ENCODE measurements at regions not wholly inside any gene's neighbourhood (a gene's known extent, or its start where the extent isn't known, plus 50 kb on each side); places are given as distances from the start of the nearest gene placed in this dataset.

DNA sequence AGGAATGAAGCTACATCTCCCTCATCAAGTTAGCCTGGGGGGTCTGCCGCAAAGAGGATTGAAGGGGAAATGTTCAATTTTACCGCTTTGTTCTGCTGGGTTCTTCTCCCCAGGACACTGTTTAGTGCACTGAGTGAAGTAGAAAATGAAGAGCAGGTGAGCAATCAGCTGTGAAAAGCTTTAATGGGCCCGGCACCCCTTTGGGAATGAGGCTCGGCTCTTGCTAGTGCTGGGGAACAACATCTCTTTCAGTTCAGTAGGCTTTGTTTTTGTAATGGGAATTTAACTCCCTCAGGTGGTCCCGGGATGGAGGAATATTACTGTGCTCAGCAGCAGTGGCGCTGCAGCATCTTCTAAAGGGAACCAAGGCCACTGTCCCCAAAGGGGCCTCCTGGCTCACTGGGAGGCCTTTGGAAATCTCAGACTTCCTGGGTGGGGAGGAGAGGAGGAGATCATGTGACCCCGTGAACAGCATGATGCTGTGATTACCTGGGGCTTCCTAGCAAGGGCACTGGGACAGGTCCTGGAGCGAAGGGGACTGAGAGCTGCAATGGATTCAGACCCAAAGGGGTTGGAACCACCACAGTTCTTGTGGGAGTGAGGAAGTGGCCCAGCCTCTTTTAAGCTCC, 85.2 kb upstream of the MAX start:
- DNase-seq = no peak

DNA sequence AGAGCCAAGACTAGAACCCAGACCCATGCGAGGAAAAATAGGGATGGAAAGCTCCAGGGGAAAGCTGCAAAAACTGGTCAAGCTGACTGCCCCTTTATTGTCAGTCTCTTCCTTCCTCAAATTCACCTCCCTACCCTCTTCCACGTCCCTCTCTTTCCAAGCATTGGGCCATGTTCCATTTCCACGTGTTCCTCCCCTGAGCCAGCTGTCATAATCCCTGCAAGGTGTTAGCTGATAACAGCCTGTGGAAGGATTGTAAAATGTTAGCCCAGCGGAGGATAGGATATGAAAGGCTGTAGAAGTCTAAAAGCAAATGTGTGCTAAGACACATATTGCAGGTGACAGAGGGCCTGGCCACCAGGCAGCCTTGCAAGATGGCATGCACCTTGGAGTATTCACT, 88.0 kb upstream of the MAX start:
- DNase-seq = no peak

- no peak for DNase-seq
These were observed 89.4 kb upstream of the MAX start for GRCh38 chr14:65191716-65192115.

DNA sequence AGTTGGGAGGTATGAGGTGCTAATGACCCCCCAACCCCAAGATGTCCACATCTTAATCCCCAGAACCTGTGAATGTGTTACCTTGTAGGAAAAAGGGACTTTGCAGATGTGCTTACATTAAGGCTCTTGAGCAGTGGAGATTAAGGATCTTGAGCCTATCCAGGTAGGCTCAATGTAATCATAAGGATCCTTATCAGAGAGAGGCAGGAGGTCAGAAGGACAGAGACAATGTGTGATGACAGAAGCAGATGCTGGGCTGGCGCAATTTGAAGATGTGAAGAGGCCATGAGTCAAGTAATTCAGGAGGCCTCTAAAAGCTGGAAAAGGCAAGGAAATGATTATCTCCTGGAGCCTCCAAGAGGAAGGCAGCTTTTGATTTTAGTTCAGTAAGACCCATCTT, 90.4 kb upstream of the MAX start:
- no peak for DNase-seq

GRCh38 chr14:65193916-65194590, 91.7 kb upstream of the MAX start:
- DNase-seq = no peak

GRCh38 chr14:65195042-65195719, 92.9 kb upstream of the MAX start:
- no peak for DNase-seq

GRCh38 chr14:65198346-65198745, 96.0 kb upstream of the MAX start:
- DNase-seq = no peak

GRCh38 chr14:65200454-65200853, 98.1 kb upstream of the MAX start:
- DNase-seq = no peak

DNA sequence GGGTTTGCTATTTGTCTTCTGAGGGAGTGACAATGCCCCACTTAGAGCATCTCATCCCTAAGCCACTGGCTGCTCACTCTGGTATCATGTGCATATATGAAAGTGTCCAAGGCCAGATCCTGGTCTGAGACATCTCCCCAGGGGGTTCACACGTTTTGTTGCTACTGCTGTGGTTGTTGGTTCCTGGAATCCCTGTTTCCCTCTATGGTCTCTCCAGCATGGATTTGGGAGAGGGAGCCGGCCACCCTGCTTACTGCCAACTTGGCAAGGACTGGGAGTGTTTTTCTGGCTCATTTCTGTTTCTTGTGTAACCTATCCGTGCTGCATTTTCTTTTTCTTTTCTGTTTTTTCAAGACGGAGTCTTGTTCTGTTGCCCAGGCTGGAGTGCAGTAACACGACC, 101.3 kb upstream of the MAX start:
- no peak for DNase-seq

GRCh38 chr14:65204056-65204455, 101.7 kb upstream of the MAX start:
- DNase-seq = no peak

DNA sequence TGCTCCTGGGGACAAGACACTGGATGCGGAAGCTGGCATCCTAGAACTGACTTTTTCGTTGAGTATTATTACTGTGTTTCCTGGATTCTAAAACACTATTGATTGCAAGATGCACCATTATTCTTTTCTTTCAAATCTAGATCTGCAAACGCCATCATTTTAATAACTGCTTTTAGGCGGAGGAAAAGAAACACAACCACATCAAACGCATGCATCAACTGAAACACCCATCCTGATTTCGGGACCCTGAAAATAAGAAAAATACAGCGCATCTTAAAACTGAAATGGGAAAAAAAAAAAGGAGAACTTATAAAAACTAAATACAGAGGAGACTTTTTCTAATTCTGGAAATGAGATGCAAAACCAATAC, 103.7 kb upstream of the MAX start:
- DNase-seq = no peak

DNA sequence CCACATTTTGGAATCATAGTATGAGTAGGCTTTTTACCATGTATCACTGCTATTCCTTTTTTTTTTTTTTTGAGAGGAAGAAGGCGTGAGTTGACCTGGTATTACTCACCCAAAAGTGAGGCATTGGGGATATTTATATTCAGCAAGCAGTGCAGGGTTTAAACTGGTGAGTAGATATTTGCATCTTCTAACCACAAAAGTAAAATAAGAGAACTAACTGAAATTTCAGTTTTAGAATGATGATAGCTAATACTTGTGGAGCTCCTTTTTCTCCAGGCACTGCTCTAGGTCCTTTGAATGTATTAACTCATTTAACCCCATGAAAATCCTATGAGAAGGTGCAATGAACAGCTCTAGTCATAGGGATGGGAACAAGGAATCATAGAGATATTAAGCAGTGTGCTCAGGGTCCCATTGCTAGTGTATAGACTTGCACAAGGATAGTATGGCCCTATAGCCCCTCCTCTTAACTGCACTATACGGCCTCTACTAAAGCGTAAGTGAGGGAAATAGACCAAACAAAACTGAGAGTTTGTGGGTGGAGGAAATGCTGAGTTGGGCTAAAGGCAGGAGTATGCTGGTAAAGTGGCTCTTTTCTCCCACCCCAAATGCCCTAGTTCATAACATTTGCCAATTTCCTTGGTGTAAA, 104.3 kb upstream of the MAX start:
- no peak for DNase-seq

- no peak for DNase-seq
These were observed 106.2 kb upstream of the MAX start for GRCh38 chr14:65208548-65208947.

DNA sequence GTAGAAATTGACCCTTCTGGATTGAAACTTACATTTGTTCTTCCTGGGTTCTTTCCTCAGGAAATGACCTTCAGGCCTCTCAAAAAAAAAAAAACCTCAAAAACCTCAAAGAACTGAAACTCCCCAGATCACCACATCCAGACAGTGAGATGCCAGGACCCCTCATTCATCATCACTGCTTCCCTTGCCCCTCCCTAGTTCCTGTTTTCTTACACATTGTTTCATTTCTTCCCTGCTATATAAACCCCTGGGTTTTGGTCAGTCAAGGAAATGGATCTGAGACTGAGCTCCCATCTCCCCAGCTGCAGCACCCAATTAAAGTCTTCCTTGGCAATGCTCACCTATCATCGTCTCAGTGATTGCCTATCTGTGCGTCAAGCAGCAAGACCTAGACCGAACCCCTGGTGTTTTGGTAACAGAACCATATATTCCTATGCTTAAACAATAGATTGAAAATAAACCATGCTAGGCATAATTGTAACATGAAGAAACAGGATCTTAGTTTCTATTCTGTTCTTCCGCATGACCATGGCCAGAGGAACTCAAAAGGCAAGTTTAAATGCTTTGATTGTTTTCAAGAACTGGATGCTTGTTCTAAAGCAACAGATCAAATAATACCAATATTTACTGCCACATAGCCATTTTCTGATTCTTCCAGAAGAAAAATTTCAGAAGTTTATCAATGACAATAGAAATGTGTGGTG, 108.0 kb upstream of the MAX start:
- no peak for DNase-seq

DNA sequence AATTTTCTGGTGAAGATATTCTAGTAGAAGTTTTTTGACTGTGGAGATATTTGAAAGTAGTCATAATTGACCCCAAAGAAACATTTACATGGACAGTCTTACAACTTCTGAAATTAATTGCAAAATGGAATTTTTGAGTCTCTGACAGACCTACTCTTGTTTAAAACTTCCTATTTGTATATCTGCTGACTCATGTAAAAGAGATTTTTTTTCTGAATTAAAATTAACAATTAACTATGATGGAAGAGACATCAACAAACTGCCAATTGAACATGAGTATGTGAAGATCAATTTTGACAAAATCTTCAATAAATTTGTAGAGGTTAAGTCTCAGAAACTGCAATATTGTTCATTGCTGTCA, 108.5 kb upstream of the MAX start:
- no peak for DNase-seq

GRCh38 chr14:65211341-65211987, 109.1 kb upstream of the MAX start:
- DNase-seq = no peak

DNA sequence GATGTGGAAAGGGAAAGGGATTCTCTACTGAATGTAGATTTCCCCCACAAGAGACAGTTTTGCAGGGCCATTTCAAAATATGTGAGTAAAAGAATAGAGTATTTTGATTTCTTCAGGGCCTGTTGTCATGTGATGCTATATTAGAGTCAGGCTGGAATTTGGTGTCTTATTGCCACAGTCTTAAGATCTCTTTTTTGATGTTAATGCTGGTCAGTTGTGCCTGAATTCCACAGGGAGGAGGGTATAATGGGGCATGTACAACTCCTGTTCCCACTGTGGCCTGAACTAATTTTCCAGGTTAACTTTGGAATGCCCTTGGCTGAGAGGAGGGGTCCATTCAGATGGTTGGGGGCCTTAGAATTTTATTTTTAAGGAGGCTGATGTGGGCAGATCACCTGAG, 111.0 kb upstream of the MAX start:
- no peak for DNase-seq

GRCh38 chr14:65214741-65215140, 112.4 kb upstream of the MAX start:
- no peak for DNase-seq

DNA sequence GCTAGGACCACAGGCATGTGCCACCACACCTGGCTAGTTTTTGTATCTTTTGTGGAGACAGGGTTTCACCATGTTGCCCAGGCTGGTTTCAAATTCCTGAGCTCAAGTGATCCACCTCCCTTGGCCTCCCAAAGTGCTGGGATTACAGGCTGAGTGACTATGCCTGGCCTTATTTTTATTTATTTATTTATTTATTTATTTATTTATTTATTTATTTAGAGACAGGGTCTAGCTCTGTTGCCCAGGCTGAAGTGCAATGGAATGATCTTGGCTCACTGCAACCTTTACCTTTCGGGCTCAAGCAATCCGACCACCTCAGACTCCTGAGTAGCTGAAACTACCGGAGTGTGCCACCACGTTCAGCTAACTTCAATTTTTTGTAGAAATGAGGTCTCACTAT, 117.0 kb upstream of the MAX start:
- no peak for DNase-seq

GRCh38 chr14:65222440-65222858, 120.1 kb upstream of the MAX start:
- no peak for DNase-seq

DNA sequence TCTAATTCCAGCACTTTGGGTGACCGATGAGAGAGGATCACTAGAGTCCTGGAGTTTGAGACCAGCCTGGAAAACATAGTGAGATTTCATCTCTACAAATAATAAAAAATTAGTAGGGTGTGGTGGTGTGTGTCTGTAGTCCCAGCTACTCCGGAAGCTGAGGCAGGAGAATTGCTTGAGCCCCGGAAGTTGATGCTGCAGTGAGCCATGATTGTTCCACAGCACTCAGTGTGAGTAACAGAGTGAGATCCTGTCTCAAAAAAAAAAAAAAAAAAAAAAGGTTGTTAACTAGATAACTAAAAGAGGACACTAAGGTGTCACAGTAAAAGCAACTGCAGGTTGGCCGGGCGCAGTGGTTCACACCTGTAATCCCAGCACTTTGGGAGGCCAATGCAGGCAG, 121.3 kb upstream of the MAX start:
- DNase-seq = no peak

- DNase-seq = no peak
These were observed 122.5 kb upstream of the MAX start for GRCh38 chr14:65224799-65225198.

Measured in NCI-H1417 treated with DMSO at 0.1 percent for 48 hours (cell line).